ENCODE measurements at regions not wholly inside any gene's neighbourhood (a gene's known extent, or its start where the extent isn't known, plus 50 kb on each side); places are given as distances from the start of the nearest gene placed in this dataset.

GRCh38 chr20:11013801-11014200, 340.0 kb upstream of the JAG1 start:
- TF ChIP-seq CTCF (conservative IDR thresholded peaks at IDR 0.05; ENCODE audit: control insufficient read depth, insufficient read depth, low read depth, low read length) = no peak
- no peak overlapping the region for H3K4me3 ChIP-seq (ENCODE audit: control insufficient read depth, low read depth, low read length)
- DNase-seq (ENCODE audit: low read depth) = no peak

- no peak for TF ChIP-seq CTCF (conservative IDR thresholded peaks at IDR 0.05; ENCODE audit: control insufficient read depth, insufficient read depth, low read depth, low read length)
- DNase-seq (ENCODE audit: low read depth) = no peak
- H3K4me3 ChIP-seq (ENCODE audit: control insufficient read depth, low read depth, low read length) = no peak overlapping the region
These were observed 341.6 kb upstream of the JAG1 start for GRCh38 chr20:11015440-11015839.

- H3K4me3 ChIP-seq (ENCODE audit: control insufficient read depth, low read depth, low read length) = no peak overlapping the region
These were observed 343.6 kb upstream of the JAG1 start for GRCh38 chr20:11017446-11017845.

GRCh38 chr20:11018668-11019170, 344.9 kb upstream of the JAG1 start:
- no peak for DNase-seq (ENCODE audit: low read depth)
- TF ChIP-seq CTCF (conservative IDR thresholded peaks at IDR 0.05; ENCODE audit: control insufficient read depth, insufficient read depth, low read depth, low read length) = no peak
- H3K4me3 ChIP-seq (ENCODE audit: control insufficient read depth, low read depth, low read length) = no peak overlapping the region

More at GRCh38 chr20:11017446-11017845, 343.6 kb upstream of the JAG1 start:
- no peak for TF ChIP-seq CTCF (conservative IDR thresholded peaks at IDR 0.05; ENCODE audit: control insufficient read depth, insufficient read depth, low read depth, low read length)
- no peak for DNase-seq (ENCODE audit: low read depth)

- DNase-seq (ENCODE audit: low read depth) = no peak
- TF ChIP-seq CTCF (conservative IDR thresholded peaks at IDR 0.05; ENCODE audit: control insufficient read depth, insufficient read depth, low read depth, low read length) = no peak
- H3K4me3 ChIP-seq (ENCODE audit: control insufficient read depth, low read depth, low read length) = no peak overlapping the region
These were observed 346.9 kb upstream of the JAG1 start for GRCh38 chr20:11020712-11021111.

- no peak for TF ChIP-seq CTCF (conservative IDR thresholded peaks at IDR 0.05; ENCODE audit: control insufficient read depth, insufficient read depth, low read depth, low read length)
- DNase-seq (ENCODE audit: low read depth) = no peak
- no peak overlapping the region for H3K4me3 ChIP-seq (ENCODE audit: control insufficient read depth, low read depth, low read length)
These were observed 353.4 kb upstream of the JAG1 start for GRCh38 chr20:11027224-11027623.

- H3K4me3 ChIP-seq (ENCODE audit: control insufficient read depth, low read depth, low read length) = no peak overlapping the region
- no peak for TF ChIP-seq CTCF (conservative IDR thresholded peaks at IDR 0.05; ENCODE audit: control insufficient read depth, insufficient read depth, low read depth, low read length)
- no peak for DNase-seq (ENCODE audit: low read depth)
These were observed 356.6 kb upstream of the JAG1 start for GRCh38 chr20:11030351-11030750.

Data from fibroblast of mammary gland (primary cell).